ENCODE measurements at regions not wholly inside any gene's neighbourhood (a gene's known extent, or its start where the extent isn't known, plus 50 kb on each side); places are given as distances from the start of the nearest gene placed in this dataset.

- no peak overlapping the region for H3K27ac Mint-ChIP-seq
- peaks cover 16% of the 10 kb centered on the region for H3K4me1 Mint-ChIP-seq
- no peak for DNase-seq
- no peak overlapping the region for H3K4me3 Mint-ChIP-seq
- peaks cover 10% of the 10 kb centered on the region for H3K9me3 Mint-ChIP-seq
- H3K27me3 Mint-ChIP-seq (ENCODE audit: low read depth, poor library complexity) = peaks cover 8% of the 10 kb centered on the region
- TF ChIP-seq CTCF (IDR thresholded peaks at IDR 0.05) = no peak
- H3K36me3 Mint-ChIP-seq (ENCODE audit: low read depth) = no peaks in the 10 kb centered on the region
Measured at GRCh38 chr1:218986816-218987215, 186.9 kb upstream of the LYPLAL1 start.

GRCh38 chr1:218990019-218990418, 183.7 kb upstream of the LYPLAL1 start:
- Mint-ChIP-seq H3K27me3 (ENCODE audit: low read depth, poor library complexity) (peaks cover 8% of the 10 kb centered on the region), H3K4me1 (peaks cover 11% of the 10 kb centered on the region), H3K36me3 (ENCODE audit: low read depth) (no peaks in the 10 kb centered on the region), H3K27ac (no peak overlapping the region), H3K9me3 (peaks cover 10% of the 10 kb centered on the region), H3K4me3 (no peak overlapping the region)
- no peak for TF ChIP-seq CTCF (IDR thresholded peaks at IDR 0.05)
- no peak for DNase-seq

- DNase-seq = no peak
- no peak overlapping the region for H3K4me3 Mint-ChIP-seq
- no peaks in the 10 kb centered on the region for H3K36me3 Mint-ChIP-seq (ENCODE audit: low read depth)
- no peak for TF ChIP-seq CTCF (IDR thresholded peaks at IDR 0.05)
- H3K27me3 Mint-ChIP-seq (ENCODE audit: low read depth, poor library complexity) = peaks cover 8% of the 10 kb centered on the region
- peaks cover under 1% of the 10 kb centered on the region for H3K4me1 Mint-ChIP-seq
- peaks cover 10% of the 10 kb centered on the region for H3K9me3 Mint-ChIP-seq
- H3K27ac Mint-ChIP-seq = no peak overlapping the region
Measured at GRCh38 chr1:218991089-218991488, 182.6 kb upstream of the LYPLAL1 start.

GRCh38 chr1:218994615-218995014, 179.1 kb upstream of the LYPLAL1 start:
- H3K27me3 Mint-ChIP-seq (ENCODE audit: low read depth, poor library complexity) = peaks cover 5% of the 10 kb centered on the region
- H3K27ac Mint-ChIP-seq = no peak overlapping the region
- no peak overlapping the region for H3K4me3 Mint-ChIP-seq
- TF ChIP-seq CTCF (IDR thresholded peaks at IDR 0.05) = no peak
- no peak for DNase-seq
- H3K9me3 Mint-ChIP-seq = no peaks in the 10 kb centered on the region
- H3K4me1 Mint-ChIP-seq = no peaks in the 10 kb centered on the region
- H3K36me3 Mint-ChIP-seq (ENCODE audit: low read depth) = no peaks in the 10 kb centered on the region

GRCh38 chr1:218995091-218995665, 178.5 kb upstream of the LYPLAL1 start:
- Mint-ChIP-seq H3K27me3 (ENCODE audit: low read depth, poor library complexity) (peaks cover 3% of the 10 kb centered on the region), H3K4me1 (no peaks in the 10 kb centered on the region), H3K36me3 (ENCODE audit: low read depth) (no peaks in the 10 kb centered on the region), H3K27ac (no peak overlapping the region), H3K4me3 (no peak overlapping the region), H3K9me3 (no peaks in the 10 kb centered on the region)
- no peak for DNase-seq
- no peak for TF ChIP-seq CTCF (IDR thresholded peaks at IDR 0.05)

- H3K4me1 Mint-ChIP-seq = no peaks in the 10 kb centered on the region
Measured at GRCh38 chr1:218996362-218996761, 177.3 kb upstream of the LYPLAL1 start.

More at GRCh38 chr1:218996362-218996761, 177.3 kb upstream of the LYPLAL1 start:
- H3K36me3 Mint-ChIP-seq (ENCODE audit: low read depth) = no peaks in the 10 kb centered on the region
- no peaks in the 10 kb centered on the region for H3K9me3 Mint-ChIP-seq
- no peak overlapping the region for H3K27ac Mint-ChIP-seq
- peaks cover 3% of the 10 kb centered on the region for H3K27me3 Mint-ChIP-seq (ENCODE audit: low read depth, poor library complexity)
- TF ChIP-seq CTCF (IDR thresholded peaks at IDR 0.05) = no peak
- no peak overlapping the region for H3K4me3 Mint-ChIP-seq
- no peak for DNase-seq
